WI38 (cell line): ENCODE measurements at regions not wholly inside any gene's neighbourhood (a gene's known extent, or its start where the extent isn't known, plus 50 kb on each side); places are given as distances from the start of the nearest gene placed in this dataset.

Source experiments
- H3K4me3 ChIP-seq: 2 replicates; pipeline ENCODE4 v1.5.1; 2011; ENCODE audit warnings: low read depth, mild to moderate bottlenecking, control low read depth, low read length
- CTCF ChIP-seq: IDR thresholded peaks from 2 replicates; pipeline ENCODE4 v1.5.1; 2012; ENCODE audit warnings: low read depth, mild to moderate bottlenecking, control low read depth, low read length

GRCh38 chr6:48472535-48472934, 361.5 kb upstream of the PTCHD4 start:
- TF ChIP-seq CTCF: no peak
- H3K4me3 ChIP-seq: no peak overlapping the region

GRCh38 chr6:48472091-48472490, 361.1 kb upstream of the PTCHD4 start:
- H3K4me3 ChIP-seq: no peak overlapping the region
- TF ChIP-seq CTCF: no peak

GRCh38 chr6:48471326-48471725, 360.3 kb upstream of the PTCHD4 start:
- TF ChIP-seq CTCF: no peak
- no peak overlapping the region for H3K4me3 ChIP-seq

- no peak overlapping the region for H3K4me3 ChIP-seq
- no peak for TF ChIP-seq CTCF
Measured at GRCh38 chr6:48449002-48449401, 338.0 kb upstream of the PTCHD4 start.

GRCh38 chr6:48447251-48447650, 336.3 kb upstream of the PTCHD4 start:
- no peak overlapping the region for H3K4me3 ChIP-seq

GRCh38 chr6:48429610-48430009, 318.6 kb upstream of the PTCHD4 start:
- TF ChIP-seq CTCF: no peak

More at GRCh38 chr6:48447251-48447650, 336.3 kb upstream of the PTCHD4 start:
- no peak for TF ChIP-seq CTCF

GRCh38 chr6:48429021-48429420, 318.0 kb upstream of the PTCHD4 start:
- H3K4me3 ChIP-seq: no peak overlapping the region

More at GRCh38 chr6:48429610-48430009, 318.6 kb upstream of the PTCHD4 start:
- no peak overlapping the region for H3K4me3 ChIP-seq

More at GRCh38 chr6:48429021-48429420, 318.0 kb upstream of the PTCHD4 start:
- TF ChIP-seq CTCF: no peak
